Hepatocyte (in vitro differentiated cells): ENCODE measurements at regions not wholly inside any gene's neighbourhood (a gene's known extent, or its start where the extent isn't known, plus 50 kb on each side); places are given as distances from the start of the nearest gene placed in this dataset.

Experiments used
- DNase-seq: peaks from one replicate; pipeline ENCODE4 v3.0.0-alpha.2; 2016; ENCODE audit warnings: low spot score
- H2AFZ ChIP-seq: fragments of 200-600 bp; sonication (generic); 2 replicates; pipeline ENCODE4 v1.6.0; 2016; ENCODE audit warnings: antibody characterized with exemption, mild to moderate bottlenecking
- H3K27ac ChIP-seq: fragments of 200-600 bp; sonication (generic); 2 replicates; pipeline ENCODE4 v1.5.1; 2016; ENCODE audit warnings: mild to moderate bottlenecking
- H3K27me3 ChIP-seq: fragments of 200-600 bp; sonication (generic); 2 replicates; pipeline ENCODE4 v1.6.1; 2016
- H3K36me3 ChIP-seq: fragments of 200-600 bp; sonication (generic); replicated peaks from 2 replicates; pipeline ENCODE4 v1.5.1; 2016; ENCODE audit warnings: low read depth; ENCODE audit not compliant: insufficient read depth
- H3K4me1 ChIP-seq: fragments of 200-600 bp; sonication (generic); 2 replicates; pipeline ENCODE4 v1.5.1; 2016; ENCODE audit warnings: mild to moderate bottlenecking, moderate library complexity; ENCODE audit not compliant: insufficient read depth
- H3K4me2 ChIP-seq: fragments of 200-600 bp; sonication (generic); 2 replicates; pipeline ENCODE4 v1.6.0; 2016
- H3K4me3 ChIP-seq: fragments of 200-600 bp; sonication (generic); 2 replicates; pipeline ENCODE4 v1.5.1; 2016; ENCODE audit warnings: mild to moderate bottlenecking
- H3K79me2 ChIP-seq: fragments of 200-600 bp; sonication (generic); 2 replicates; pipeline ENCODE4 v1.6.0; 2017; ENCODE audit warnings: mild to moderate bottlenecking
- H3K9me2 ChIP-seq: fragments of 200-600 bp; sonication (generic); replicated peaks from 2 replicates; pipeline ENCODE4 v1.6.0; 2017; ENCODE audit warnings: mild to moderate bottlenecking; ENCODE audit not compliant: insufficient read depth
- H3K9me3 ChIP-seq: fragments of 200-600 bp; sonication (generic); 2 replicates; pipeline ENCODE4 v1.5.1; 2016; ENCODE audit warnings: low read depth, mild to moderate bottlenecking
- H4K20me1 ChIP-seq: fragments of 200-600 bp; sonication (generic); 2 replicates; pipeline ENCODE4 v1.6.0; 2016; ENCODE audit warnings: mild to moderate bottlenecking; ENCODE audit not compliant: insufficient read depth, poor library complexity, severe bottlenecking
- EZH2 ChIP-seq: fragments of 200-600 bp; sonication (generic); IDR thresholded peaks from 2 replicates; pipeline ENCODE4 v1.6.1; 2016; ENCODE audit warnings: antibody characterized with exemption, mild to moderate bottlenecking, borderline replicate concordance
- EZH2phosphoT487 ChIP-seq: fragments of 200-600 bp; sonication (generic); IDR thresholded peaks from one replicate; pipeline ENCODE4 v1.6.1; 2018; ENCODE audit warnings: antibody characterized with exemption, mild to moderate bottlenecking, low read depth, moderate library complexity; ENCODE audit not compliant: unreplicated experiment, severe bottlenecking
- WGBS: methylation state at CpG from one replicate; pipeline ENCODE4 v1.1.6; 2016; ENCODE audit warnings: low lambda C conversion rate; ENCODE audit errors: missing lambda C conversion rate; 5-methylcytosine and 5-hydroxymethylcytosine counted together
- TF ChIP-seq, protein P1 (sequence below): fragments of 200-600 bp; sonication (generic); IDR thresholded peaks from 2 replicates; pipeline ENCODE4 v1.5.1; 2016; ENCODE audit warnings: antibody characterized with exemption, mild to moderate bottlenecking; ENCODE audit not compliant: poor library complexity

- H3K27me3 ChIP-seq = no peaks in the 10 kb centered on the region
- DNase-seq = no peak
- no peak overlapping the region for H3K4me3 ChIP-seq
- no peak overlapping the region for H2AFZ ChIP-seq
- H3K36me3 ChIP-seq = no peaks in the 10 kb centered on the region
- no peak for TF ChIP-seq EZH2
- TF ChIP-seq, protein P1, sequence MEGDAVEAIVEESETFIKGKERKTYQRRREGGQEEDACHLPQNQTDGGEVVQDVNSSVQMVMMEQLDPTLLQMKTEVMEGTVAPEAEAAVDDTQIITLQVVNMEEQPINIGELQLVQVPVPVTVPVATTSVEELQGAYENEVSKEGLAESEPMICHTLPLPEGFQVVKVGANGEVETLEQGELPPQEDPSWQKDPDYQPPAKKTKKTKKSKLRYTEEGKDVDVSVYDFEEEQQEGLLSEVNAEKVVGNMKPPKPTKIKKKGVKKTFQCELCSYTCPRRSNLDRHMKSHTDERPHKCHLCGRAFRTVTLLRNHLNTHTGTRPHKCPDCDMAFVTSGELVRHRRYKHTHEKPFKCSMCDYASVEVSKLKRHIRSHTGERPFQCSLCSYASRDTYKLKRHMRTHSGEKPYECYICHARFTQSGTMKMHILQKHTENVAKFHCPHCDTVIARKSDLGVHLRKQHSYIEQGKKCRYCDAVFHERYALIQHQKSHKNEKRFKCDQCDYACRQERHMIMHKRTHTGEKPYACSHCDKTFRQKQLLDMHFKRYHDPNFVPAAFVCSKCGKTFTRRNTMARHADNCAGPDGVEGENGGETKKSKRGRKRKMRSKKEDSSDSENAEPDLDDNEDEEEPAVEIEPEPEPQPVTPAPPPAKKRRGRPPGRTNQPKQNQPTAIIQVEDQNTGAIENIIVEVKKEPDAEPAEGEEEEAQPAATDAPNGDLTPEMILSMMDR = no peak
- TF ChIP-seq EZH2phosphoT487 = no peak
- H3K4me1 ChIP-seq = no peaks in the 10 kb centered on the region
- H3K27ac ChIP-seq = no peak overlapping the region
- no peaks in the 10 kb centered on the region for H3K9me3 ChIP-seq
- 97% methylated on average over 3 of the region's 3 CpGs for WGBS
- H3K4me2 ChIP-seq = no peak overlapping the region
- no peaks in the 10 kb centered on the region for H4K20me1 ChIP-seq
- H3K79me2 ChIP-seq = no peaks in the 10 kb centered on the region
- H3K9me2 ChIP-seq = no peaks in the 10 kb centered on the region
Observed at GRCh38 chr7:25779002-25779546, 372.9 kb upstream of the NFE2L3 start.

GRCh38 chr7:25780904-25781303 is 371.1 kb upstream of the NFE2L3 start:
- TF ChIP-seq, protein P1 = no peak
- TF ChIP-seq EZH2phosphoT487 = no peak
- TF ChIP-seq EZH2 = no peak
- no peak for DNase-seq
- H3K4me3 ChIP-seq = no peak overlapping the region
- H3K9me3 ChIP-seq = no peaks in the 10 kb centered on the region
- H3K9me2 ChIP-seq = no peaks in the 10 kb centered on the region
- H3K27me3 ChIP-seq = no peaks in the 10 kb centered on the region
- H3K4me1 ChIP-seq = no peaks in the 10 kb centered on the region
- no peaks in the 10 kb centered on the region for H3K36me3 ChIP-seq
- WGBS = 95% methylated on average over 2 of the region's 2 CpGs
- H3K79me2 ChIP-seq = no peaks in the 10 kb centered on the region
- no peak overlapping the region for H2AFZ ChIP-seq
- H3K27ac ChIP-seq = no peak overlapping the region
- no peaks in the 10 kb centered on the region for H4K20me1 ChIP-seq
- H3K4me2 ChIP-seq = no peak overlapping the region

- Histone ChIP-seq H3K36me3 (no peaks in the 10 kb centered on the region), H2AFZ (no peak overlapping the region), H3K4me1 (peaks cover 6% of the 10 kb centered on the region), H3K9me2 (no peaks in the 10 kb centered on the region), H3K27me3 (no peaks in the 10 kb centered on the region), H3K4me2 (no peak overlapping the region), H3K9me3 (no peaks in the 10 kb centered on the region), H3K27ac (no peak overlapping the region), H4K20me1 (no peaks in the 10 kb centered on the region), H3K4me3 (no peak overlapping the region), H3K79me2 (no peaks in the 10 kb centered on the region)
- WGBS = 79% methylated on average over 1 of the region's 1 CpG
- DNase-seq = no peak
- TF ChIP-seq EZH2phosphoT487 (no peak), EZH2 (no peak)
Observed at GRCh38 chr7:25781704-25782103, 370.3 kb upstream of the NFE2L3 start.

DNA sequence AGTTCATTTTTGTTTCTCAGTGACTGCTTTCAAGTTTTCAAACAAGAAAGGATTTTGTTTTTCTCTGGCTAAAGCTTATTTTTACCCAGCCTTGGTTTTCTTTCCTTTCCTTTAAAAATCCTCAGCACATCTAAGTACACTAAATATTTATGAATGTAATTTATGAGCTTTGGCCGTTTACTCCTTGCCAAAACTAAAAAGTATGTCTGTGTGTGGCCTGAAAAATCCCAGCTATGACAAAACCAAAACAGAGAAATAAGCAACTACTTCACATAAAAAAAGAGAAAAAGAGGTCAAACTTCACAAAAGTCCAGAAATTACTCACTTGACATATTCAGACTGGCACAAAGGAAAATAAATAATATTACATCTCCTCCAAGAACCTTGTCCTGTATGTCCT is 365.1 kb upstream of the NFE2L3 start:
- Histone ChIP-seq H3K9me2 (no peaks in the 10 kb centered on the region), H3K4me2 (no peak overlapping the region), H3K4me3 (no peak overlapping the region), H3K27ac (peak overlapping the region; percentile 76), H3K4me1 (peaks cover 22% of the 10 kb centered on the region), H3K9me3 (no peaks in the 10 kb centered on the region), H3K36me3 (no peaks in the 10 kb centered on the region), H4K20me1 (no peaks in the 10 kb centered on the region), H2AFZ (no peak overlapping the region), H3K27me3 (no peaks in the 10 kb centered on the region), H3K79me2 (no peaks in the 10 kb centered on the region)
- 35% methylated on average over 1 of the region's 1 CpG for WGBS
- TF ChIP-seq, protein P1 = no peak
- TF ChIP-seq EZH2 = no peak
- no peak for TF ChIP-seq EZH2phosphoT487
- DNase-seq = no peak
